GM12875 (cell line): ENCODE measurements at regions not wholly inside any gene's neighbourhood (a gene's known extent, or its start where the extent isn't known, plus 50 kb on each side); places are given as distances from the start of the nearest gene placed in this dataset.
"Not testable (repeated sequence)": the region's sequence is repeated elsewhere in the genome, so short reads cannot be mapped to it uniquely, and the experiment has no call there.

ENCODE experiments used
- H3K4me3 ChIP-seq: one replicate; pipeline ENCODE4 v1.5.1; 2011; ENCODE audit warnings: low read depth, low read length, control low read depth
- CTCF ChIP-seq: IDR thresholded peaks from 2 replicates; pipeline ENCODE4 v1.5.1; 2011; ENCODE audit warnings: low read depth, mild to moderate bottlenecking, control low read depth, inconsistent platforms, low read length, moderate library complexity, borderline replicate concordance; ENCODE audit not compliant: insufficient read depth

GRCh38 chr6:48611332-48611731 lies 500.3 kb upstream of the PTCHD4 start:
- H3K4me3 ChIP-seq: no peak overlapping the region
- no peak for TF ChIP-seq CTCF

GRCh38 chr6:48610846-48611245 lies 499.8 kb upstream of the PTCHD4 start:
- no peak overlapping the region for H3K4me3 ChIP-seq
- TF ChIP-seq CTCF: no peak

GRCh38 chr6:48606618-48607017 lies 495.6 kb upstream of the PTCHD4 start:
- no peak overlapping the region for H3K4me3 ChIP-seq
- no peak for TF ChIP-seq CTCF

- no peak overlapping the region for H3K4me3 ChIP-seq
- TF ChIP-seq CTCF: no peak
Measured at GRCh38 chr6:48597951-48598350, 487.0 kb upstream of the PTCHD4 start.

GRCh38 chr6:48596830-48597229 lies 485.8 kb upstream of the PTCHD4 start:
- TF ChIP-seq CTCF: no peak
- H3K4me3 ChIP-seq: no peak overlapping the region

- H3K4me3 ChIP-seq: not testable (repeated sequence)
Measured at GRCh38 chr6:48591158-48591557, 480.2 kb upstream of the PTCHD4 start.

- no peak overlapping the region for H3K4me3 ChIP-seq
- TF ChIP-seq CTCF: no peak
Measured at GRCh38 chr6:48584846-48585245, 473.8 kb upstream of the PTCHD4 start.

- no peak overlapping the region for H3K4me3 ChIP-seq
- no peak for TF ChIP-seq CTCF
Measured at GRCh38 chr6:48570656-48571055, 459.7 kb upstream of the PTCHD4 start.
